K562 (cell line): ENCODE measurements at regions not wholly inside any gene's neighbourhood (a gene's known extent, or its start where the extent isn't known, plus 50 kb on each side); places are given as distances from the start of the nearest gene placed in this dataset.

Experiments used
- ATAC-seq: fragments of 200-7000 bp; cut with Tn5 transposase; 3 replicates; pipeline ENCODE4 v1.9.1; 2020; ENCODE audit warnings: moderate library complexity
- BruUV-seq: library from RNA; stranded (reverse); fragments of 400-500 nt; replicated peaks from 2 replicates; lab custom pipeline; 2021; lab: Mats Ljungman, UMichigan
- CTCF ChIA-PET: fragments of 300-600 bp; formaldehyde crosslinking; extraction: SDS; loops from one replicate; lab custom pipeline; 2021; ENCODE audit warnings: low intra/inter-chr PET ratio; lab: Yijun Ruan, JAX
- POLR2A ChIA-PET: fragments of 300-600, 350-650 bp; sonication (Branson Sonifier 250); formaldehyde crosslinking; extraction: SDS; loops from one replicate; lab custom pipeline; 2021; ENCODE audit warnings: antibody characterized with exemption, inconsistent platforms; lab: Yijun Ruan, JAX
- DNase-seq, 4 experiments: peaks; one replicate each; pipeline versions ENCODE4 v3.0.0 to v3.0.0-alpha.2; 2011 to 2018; ENCODE audit warnings: low spot score in 3 of 4, mixed read lengths in 3 of 4; ENCODE audit errors: extremely low read depth in 1 of 4
- FAIRE-seq: peaks from 2 replicates; lab custom pipeline; 2011; peaks lifted over from hg19 to GRCh38; lab: Jason Lieb, UNC
- H2AFZ ChIP-seq: 2 replicates; pipeline ENCODE4 v1.6.0; 2011; ENCODE audit warnings: low read depth, low read length, control low read depth, inconsistent platforms
- H3K27ac ChIP-seq: fragments of 200-600 bp; 3 replicates; pipeline ENCODE4 v1.8.0; 2011; ENCODE audit warnings: low read depth, mild to moderate bottlenecking, control low read depth, inconsistent platforms, low read length, moderate library complexity, mixed read lengths; ENCODE audit errors: extremely low read depth
- H3K27me3 ChIP-seq, 2 experiments: fragments of 300-600 bp in 1 of 2; 2 replicates in 1 of 2; 3 replicates in 1 of 2; pipeline versions ENCODE4 v1.6.0 to v1.8.0; 2011; ENCODE audit warnings: inconsistent platforms in 2 of 2, low read length in 2 of 2, mild to moderate bottlenecking in 1 of 2, mixed read lengths in 1 of 2, moderate library complexity in 1 of 2; ENCODE audit not compliant: control insufficient read depth in 2 of 2, insufficient read depth in 2 of 2
- H3K36me3 ChIP-seq: fragments of 300-600 bp; 3 replicates; pipeline ENCODE4 v1.8.0; 2011; ENCODE audit warnings: mild to moderate bottlenecking, low read length, inconsistent platforms; ENCODE audit not compliant: control insufficient read depth, insufficient read depth
- H3K4me1 ChIP-seq, 2 experiments: fragments of 200-600 bp in 1 of 2; replicated peaks in 1 of 2; 2 replicates in 1 of 2; 3 replicates in 1 of 2; pipeline versions ENCODE4 v1.5.1 to v1.8.0; 2011; ENCODE audit warnings: inconsistent platforms in 2 of 2, low read length in 2 of 2, mild to moderate bottlenecking in 1 of 2, mixed read lengths in 1 of 2, moderate library complexity in 1 of 2; ENCODE audit not compliant: control insufficient read depth in 2 of 2, insufficient read depth in 2 of 2
- H3K4me2 ChIP-seq: 2 replicates; pipeline ENCODE4 v1.6.1; 2011; ENCODE audit warnings: low read length, control low read depth, inconsistent platforms, mixed read lengths; ENCODE audit not compliant: insufficient read depth
- H3K4me3 ChIP-seq: fragments of 200-600 bp; sonication (generic), shearing (Covaris generic); 2 replicates; pipeline ENCODE4 v1.5.1; 2016; ENCODE audit warnings: control low read depth, inconsistent platforms
- H3K79me2 ChIP-seq: fragments of 200-600 bp; 3 replicates; pipeline ENCODE4 v1.8.0; 2011; ENCODE audit warnings: low read length, inconsistent platforms; ENCODE audit not compliant: control insufficient read depth, insufficient read depth
- H3K9ac ChIP-seq, 2 experiments: 2 replicates each; pipeline versions ENCODE4 v1.6.0 to v1.6.1; 2011; ENCODE audit warnings: low read depth in 2 of 2, low read length in 2 of 2, control low read depth in 1 of 2, inconsistent platforms in 1 of 2, mild to moderate bottlenecking in 1 of 2, mixed read lengths in 1 of 2; ENCODE audit not compliant: insufficient read depth in 1 of 2
- H3K9me1 ChIP-seq: one replicate; pipeline ENCODE4 v1.6.0; 2011; ENCODE audit warnings: inconsistent platforms, mild to moderate bottlenecking, low read length, moderate library complexity; ENCODE audit not compliant: control insufficient read depth, insufficient read depth
- H3K9me3 ChIP-seq: replicated peaks from 2 replicates; pipeline ENCODE4 v1.5.1; 2011; ENCODE audit warnings: low read depth, low read length, inconsistent platforms; ENCODE audit not compliant: control insufficient read depth, insufficient read depth
- H4K20me1 ChIP-seq: replicated peaks from 2 replicates; pipeline ENCODE4 v1.6.1; 2011; ENCODE audit warnings: low read length, inconsistent platforms, mixed read lengths; ENCODE audit not compliant: control insufficient read depth, insufficient read depth
- CBX5 ChIP-seq: IDR thresholded peaks from 2 replicates; pipeline ENCODE4 v1.6.1; 2014; ENCODE audit warnings: low read depth, borderline replicate concordance
- DPF2 ChIP-seq: fragments of 450-650 bp; IDR thresholded peaks from 2 replicates; pipeline ENCODE4 v1.6.1; 2016
- HDAC1 ChIP-seq, 2 experiments: fragments of 450-650 bp; IDR thresholded peaks; 2 replicates each; pipeline ENCODE4 v1.6.1; 2016 to 2017; ENCODE audit warnings: inconsistent platforms in 1 of 2, mild to moderate bottlenecking in 1 of 2, moderate library complexity in 1 of 2
- ILK ChIP-seq: fragments of 450-650 bp; IDR thresholded peaks from 2 replicates; pipeline ENCODE4 v1.6.1; 2016; ENCODE audit warnings: missing genetic modification characterization, low read depth, mild to moderate bottlenecking, missing compliant biosample characterization, moderate library complexity, borderline replicate concordance
- MIER1 ChIP-seq: fragments of 450-650 bp; IDR thresholded peaks from 2 replicates; pipeline ENCODE4 v1.6.1; 2016; ENCODE audit warnings: antibody characterized with exemption, mild to moderate bottlenecking, low read depth
- NFRKB ChIP-seq: fragments of 450-650 bp; IDR thresholded peaks from 2 replicates; pipeline ENCODE4 v1.6.1; 2016; ENCODE audit warnings: low read depth
- NR3C1 ChIP-seq: sonication (generic); formaldehyde crosslinking; IDR thresholded peaks from 2 replicates; pipeline ENCODE4 v1.8.1; 2022; ENCODE audit warnings: missing genetic modification reagents
- RAD21 ChIP-seq, 2 experiments: fragments of 250-450 bp in 1 of 2; fragments of 450-650 bp in 1 of 2; sonication (Bioruptor Pico) in 1 of 2; formaldehyde crosslinking in 1 of 2; IDR thresholded peaks in 1 of 2; conservative IDR thresholded peaks in 1 of 2; 2 replicates each; pipeline versions ENCODE4 v1.4.0 to v1.8.0; 2020 to 2022; ENCODE audit warnings: mild to moderate bottlenecking in 2 of 2, moderate library complexity in 1 of 2
- RBFOX2 ChIP-seq: fragments of 200-400 bp; formaldehyde crosslinking; IDR thresholded peaks from 2 replicates; pipeline ENCODE4 v1.6.1; 2017; ENCODE audit warnings: low read depth, mild to moderate bottlenecking, low read length, moderate library complexity
- ZFP1 ChIP-seq: fragments of 450-650 bp; formaldehyde crosslinking; IDR thresholded peaks from 2 replicates; pipeline ENCODE4 v1.4.0; 2020; ENCODE audit warnings: mild to moderate bottlenecking, mixed read lengths
- ZNF311 ChIP-seq: fragments of 250-450 bp; sonication (Bioruptor Pico); IDR thresholded peaks from 2 replicates; pipeline ENCODE4 v1.4.0; 2020; ENCODE audit warnings: mild to moderate bottlenecking, moderate library complexity
- ZNF431 ChIP-seq: sonication (generic); formaldehyde crosslinking; IDR thresholded peaks from 2 replicates; pipeline ENCODE4 v1.8.0; 2022; ENCODE audit warnings: mild to moderate bottlenecking, missing genetic modification reagents
- ZSCAN32 ChIP-seq: fragments of 450-650 bp; formaldehyde crosslinking; IDR thresholded peaks from 2 replicates; pipeline ENCODE4 v1.4.0; 2020; ENCODE audit warnings: mild to moderate bottlenecking, moderate library complexity
- WGBS: fragments of 100-300 bp; shearing (Covaris generic); methylation state at CpG from one replicate; pipeline ENCODE4 v1.1.6; 2016; ENCODE audit warnings: low coverage, mixed read lengths; ENCODE audit not compliant: insufficient coverage; ENCODE audit errors: missing lambda C conversion rate; 5-methylcytosine and 5-hydroxymethylcytosine counted together
- in situ Hi-C: fragments of 300-500 bp; cut with MboI; formaldehyde crosslinking; loops from 4 replicates; pipeline ENCODE4 v1.15.0; 2018; ENCODE audit warnings: inconsistent platforms, mixed read lengths
- intact Hi-C: fragments of 100-400 bp; cut with micrococcal nuclease; formaldehyde crosslinking; loops from 2 replicates; pipeline ENCODE4 v1.14.2; 2022
- TF ChIP-seq, protein P1 (sequence below): fragments of 250-450 bp; sonication (Bioruptor Pico); IDR thresholded peaks from 2 replicates; pipeline ENCODE4 v1.4.0; 2020; ENCODE audit warnings: mild to moderate bottlenecking
- TF ChIP-seq, protein P2 (sequence below): fragments of 450-650 bp; IDR thresholded peaks from 2 replicates; pipeline ENCODE4 v1.6.1; 2016; ENCODE audit warnings: low read depth, mild to moderate bottlenecking, moderate library complexity
- TF ChIP-seq, protein P3 (sequence below): fragments of 250-450 bp; sonication (Bioruptor Pico); IDR thresholded peaks from 2 replicates; pipeline ENCODE4 v1.6.1; 2021; ENCODE audit warnings: mild to moderate bottlenecking
- TF ChIP-seq, protein P4 (sequence below), 2 experiments: IDR thresholded peaks in 1 of 2; conservative IDR thresholded peaks in 1 of 2; 2 replicates each; pipeline ENCODE4 v1.6.1; 2016; ENCODE audit warnings: low read depth in 2 of 2, mild to moderate bottlenecking in 1 of 2, missing compliant biosample characterization in 1 of 2, missing genetic modification characterization in 1 of 2, moderate library complexity in 1 of 2

DNA sequence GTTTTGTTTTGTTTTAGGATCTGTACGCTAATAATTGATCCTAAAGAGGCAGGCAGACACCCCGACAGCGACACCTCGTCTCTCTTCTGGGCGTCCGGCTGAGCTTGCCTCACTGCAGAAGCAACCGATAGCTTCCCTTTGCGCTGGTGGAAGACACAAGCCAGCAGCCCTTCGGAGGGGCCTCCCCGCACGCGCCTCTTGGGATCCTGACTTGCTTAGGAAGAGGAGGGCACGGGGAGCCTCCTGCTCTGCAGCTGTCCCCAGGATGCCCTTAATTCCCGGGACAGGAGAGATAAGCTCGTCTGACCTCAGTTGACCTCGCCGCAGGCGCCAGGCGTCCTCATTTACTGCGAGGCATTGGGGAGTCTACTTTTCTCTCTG is 94.0 kb downstream of the CD83 start:
- H3K36me3 ChIP-seq, result no peaks in the 10 kb centered on the region
- FAIRE-seq (peak; percentile 51), ATAC-seq (peak; percentile 48), DNase-seq (peak; percentile 44 to 66 (median 55))
- CTCF ChIA-PET, result interaction anchor here (0.6 to 1.3 kb wide), 3 partner anchors 136 to 1418 kb away, joined by 3 to 5 read pairs (median 4); no protein-coding TSS in a partner anchor
- peak overlapping the region; percentile 99 for H2AFZ ChIP-seq
- in situ Hi-C loops, result no loop called here
- WGBS, result 2% methylated on average over 19 of the region's 20 CpGs
- H3K27ac ChIP-seq, result no peak overlapping the region
- POLR2A ChIA-PET, result interaction anchor here (0.6 to 0.9 kb wide), 4 partner anchors 61 to 1045 kb away, joined by 3 to 4 read pairs (median 3); no protein-coding TSS in a partner anchor
- no TSS peak for BruUV-seq
- H3K4me2 ChIP-seq, result peak overlapping the region; percentile 86
- no peaks in the 10 kb centered on the region for H3K9me3 ChIP-seq
- no peaks in the 10 kb centered on the region for H4K20me1 ChIP-seq
- H3K4me1 ChIP-seq, result peaks cover 13 to 17% of the 10 kb centered on the region in 2 experiments
- H3K79me2 ChIP-seq, result no peaks in the 10 kb centered on the region
- intact Hi-C loops, result loop anchor here (1.0 to 5.0 kb wide), 4 partner anchors 71 to 1280 kb away; no protein-coding TSS in a partner anchor
- peak overlapping the region; percentile 67 for H3K4me3 ChIP-seq
- H3K9ac ChIP-seq, result peak overlapping the region; percentile 73 to 95; a peak in 3 of 4 replicates
- peaks cover 0 to 18% of the 10 kb centered on the region in 2 experiments; a peak in 3 of 5 replicates for H3K27me3 ChIP-seq
- no peaks in the 10 kb centered on the region for H3K9me1 ChIP-seq
- no peak for TF ChIP-seq CBX5
- TF ChIP-seq NR3C1 (CRISPR knock-in tag), result no peak
- TF ChIP-seq ZFP1, result no peak
- peak; percentile 31; the same call in 1 of the 2 replicates for TF ChIP-seq NFRKB
- TF ChIP-seq, protein P1, sequence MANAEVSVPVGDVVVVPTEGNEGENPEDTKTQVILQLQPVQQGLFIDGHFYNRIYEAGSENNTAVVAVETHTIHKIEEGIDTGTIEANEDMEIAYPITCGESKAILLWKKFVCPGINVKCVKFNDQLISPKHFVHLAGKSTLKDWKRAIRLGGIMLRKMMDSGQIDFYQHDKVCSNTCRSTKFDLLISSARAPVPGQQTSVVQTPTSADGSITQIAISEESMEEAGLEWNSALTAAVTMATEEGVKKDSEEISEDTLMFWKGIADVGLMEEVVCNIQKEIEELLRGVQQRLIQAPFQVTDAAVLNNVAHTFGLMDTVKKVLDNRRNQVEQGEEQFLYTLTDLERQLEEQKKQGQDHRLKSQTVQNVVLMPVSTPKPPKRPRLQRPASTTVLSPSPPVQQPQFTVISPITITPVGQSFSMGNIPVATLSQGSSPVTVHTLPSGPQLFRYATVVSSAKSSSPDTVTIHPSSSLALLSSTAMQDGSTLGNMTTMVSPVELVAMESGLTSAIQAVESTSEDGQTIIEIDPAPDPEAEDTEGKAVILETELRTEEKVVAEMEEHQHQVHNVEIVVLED (CRISPR knock-in tag), result no peak
- TF ChIP-seq ZSCAN32 (CRISPR knock-in tag), result 0 out of 2 replicates have a peak, but pooled peaks have one; percentile 11
- 0 out of 4 replicates have a peak, but pooled peaks of 1 of the 2 experiments have one; percentile 39 for TF ChIP-seq HDAC1 (IDR thresholded peaks at IDR 0.05)
- 0 out of 2 replicates have a peak, but pooled peaks have one; percentile 47 for TF ChIP-seq DPF2
- TF ChIP-seq, protein P2, sequence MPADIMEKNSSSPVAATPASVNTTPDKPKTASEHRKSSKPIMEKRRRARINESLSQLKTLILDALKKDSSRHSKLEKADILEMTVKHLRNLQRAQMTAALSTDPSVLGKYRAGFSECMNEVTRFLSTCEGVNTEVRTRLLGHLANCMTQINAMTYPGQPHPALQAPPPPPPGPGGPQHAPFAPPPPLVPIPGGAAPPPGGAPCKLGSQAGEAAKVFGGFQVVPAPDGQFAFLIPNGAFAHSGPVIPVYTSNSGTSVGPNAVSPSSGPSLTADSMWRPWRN, result 0 out of 2 replicates have a peak, but pooled peaks have one; percentile 11
- TF ChIP-seq MIER1, result 0 out of 2 replicates have a peak, but pooled peaks have one; percentile 31
- no peak for TF ChIP-seq ILK
- TF ChIP-seq ZNF431, result 0 out of 2 replicates have a peak, but pooled peaks have one; percentile 36
- TF ChIP-seq, protein P3, sequence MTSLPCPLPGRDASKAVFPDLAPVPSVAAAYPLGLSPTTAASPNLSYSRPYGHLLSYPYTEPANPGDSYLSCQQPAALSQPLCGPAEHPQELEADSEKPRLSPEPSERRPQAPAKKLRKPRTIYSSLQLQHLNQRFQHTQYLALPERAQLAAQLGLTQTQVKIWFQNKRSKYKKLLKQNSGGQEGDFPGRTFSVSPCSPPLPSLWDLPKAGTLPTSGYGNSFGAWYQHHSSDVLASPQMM (CRISPR knock-in tag), result no peak
- TF ChIP-seq, protein P4, sequence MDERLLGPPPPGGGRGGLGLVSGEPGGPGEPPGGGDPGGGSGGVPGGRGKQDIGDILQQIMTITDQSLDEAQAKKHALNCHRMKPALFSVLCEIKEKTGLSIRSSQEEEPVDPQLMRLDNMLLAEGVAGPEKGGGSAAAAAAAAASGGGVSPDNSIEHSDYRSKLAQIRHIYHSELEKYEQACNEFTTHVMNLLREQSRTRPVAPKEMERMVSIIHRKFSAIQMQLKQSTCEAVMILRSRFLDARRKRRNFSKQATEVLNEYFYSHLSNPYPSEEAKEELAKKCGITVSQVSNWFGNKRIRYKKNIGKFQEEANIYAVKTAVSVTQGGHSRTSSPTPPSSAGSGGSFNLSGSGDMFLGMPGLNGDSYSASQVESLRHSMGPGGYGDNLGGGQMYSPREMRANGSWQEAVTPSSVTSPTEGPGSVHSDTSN (CRISPR knock-in tag; IDR thresholded peaks at IDR 0.05; ENCODE audit: low read depth), result no peak
- TF ChIP-seq, protein P4 (tag; conservative IDR thresholded peaks at IDR 0.05; ENCODE audit: low read depth), result no peak
- no peak for TF ChIP-seq ZNF311 (CRISPR knock-in tag)
- no peak for TF ChIP-seq RBFOX2
- TF ChIP-seq RAD21 (CRISPR knock-in tag; conservative IDR thresholded peaks at IDR 0.05 in 1 of 2, IDR thresholded peaks at IDR 0.05 in 1 of 2), result no peak
